IMR-90 (cell line): ENCODE measurements at regions not wholly inside any gene's neighbourhood (a gene's known extent, or its start where the extent isn't known, plus 50 kb on each side); places are given as distances from the start of the nearest gene placed in this dataset.

ENCODE experiments used
- ATAC-seq: fragments of 200-7000 bp; cut with Tn5 transposase; 2 replicates; pipeline ENCODE4 v1.9.1; 2020; ENCODE audit warnings: low read depth, mild to moderate bottlenecking, moderate library complexity
- BruUV-seq: library from RNA; stranded (reverse); fragments of 400-500 nt; replicated peaks from 2 replicates; lab custom pipeline; 2021; lab: Mats Ljungman, UMichigan
- CTCF ChIA-PET: fragments of 300-600 bp; formaldehyde crosslinking; extraction: SDS; loops from one replicate; lab custom pipeline; 2021; ENCODE audit warnings: antibody characterized with exemption; lab: Yijun Ruan, JAX
- POLR2A ChIA-PET: fragments of 300-600 bp; sonication (Branson Sonifier 250); formaldehyde crosslinking; loops from one replicate; lab custom pipeline; 2022; ENCODE audit warnings: antibody characterized with exemption; ENCODE audit not compliant: unreplicated experiment; lab: Charles Lee
- DNase-seq: peaks from one replicate; pipeline ENCODE4 v3.0.0; 2013
- H2AFZ ChIP-seq: replicated peaks from 2 replicates; pipeline ENCODE3; 2013; ENCODE audit warnings: low read length, mild to moderate bottlenecking; ENCODE audit not compliant: poor library complexity
- H2AK5ac ChIP-seq: 2 replicates; pipeline ENCODE4 v1.6.1; 2013; ENCODE audit warnings: low read depth, low read length, inconsistent platforms
- H2AK9ac ChIP-seq: replicated peaks from 2 replicates; pipeline ENCODE3; 2013; ENCODE audit warnings: mild to moderate bottlenecking, low read depth, low read length, moderate library complexity; ENCODE audit not compliant: poor library complexity
- H2BK120ac ChIP-seq: 2 replicates; pipeline ENCODE4 v1.6.1; 2013; ENCODE audit warnings: low read depth, low read length, inconsistent platforms
- H2BK15ac ChIP-seq: 3 replicates; pipeline ENCODE4 v1.6.1; 2013; ENCODE audit warnings: low read depth, low read length, inconsistent platforms
- H2BK20ac ChIP-seq: 2 replicates; pipeline ENCODE4 v1.6.1; 2013; ENCODE audit warnings: low read depth, mild to moderate bottlenecking, inconsistent platforms, low read length, moderate library complexity
- H2BK5ac ChIP-seq: 2 replicates; pipeline ENCODE4 v1.6.1; 2013; ENCODE audit warnings: mild to moderate bottlenecking, low read depth, low read length, inconsistent platforms; ENCODE audit not compliant: poor library complexity, severe bottlenecking
- H3K14ac ChIP-seq: replicated peaks from 2 replicates; pipeline ENCODE4 v1.6.1; 2013; ENCODE audit warnings: low read depth, low read length, inconsistent platforms
- H3K18ac ChIP-seq: 2 replicates; pipeline ENCODE4 v1.6.1; 2013; ENCODE audit warnings: low read depth, low read length, control low read depth
- H3K23ac ChIP-seq: 2 replicates; pipeline ENCODE4 v1.6.1; 2013; ENCODE audit warnings: low read depth, low read length, inconsistent platforms
- H3K27ac ChIP-seq: 2 replicates; pipeline ENCODE4 v1.5.1; 2013; ENCODE audit warnings: mild to moderate bottlenecking, control low read depth, low read length; ENCODE audit not compliant: insufficient read depth
- H3K27me3 ChIP-seq: 2 replicates; pipeline ENCODE4 v1.6.1; 2013; ENCODE audit warnings: low read length; ENCODE audit not compliant: control insufficient read depth, insufficient read depth
- H3K36me3 ChIP-seq: 2 replicates; pipeline ENCODE4 v1.6.1; 2013; ENCODE audit warnings: low read length, mixed read lengths; ENCODE audit not compliant: control insufficient read depth, insufficient read depth
- H3K4ac ChIP-seq: 2 replicates; pipeline ENCODE4 v1.6.1; 2013; ENCODE audit warnings: low read depth, low read length, inconsistent platforms
- H3K4me1 ChIP-seq: 2 replicates; pipeline ENCODE4 v1.6.1; 2013; ENCODE audit warnings: low read length, mixed read lengths; ENCODE audit not compliant: control insufficient read depth, insufficient read depth
- H3K4me2 ChIP-seq: 2 replicates; pipeline ENCODE4 v1.6.1; 2013; ENCODE audit warnings: low read depth, mild to moderate bottlenecking, control low read depth, low read length, moderate library complexity
- H3K4me3 ChIP-seq: 2 replicates; pipeline ENCODE4 v1.5.1; 2013; ENCODE audit warnings: low read depth, mild to moderate bottlenecking, control low read depth, low read length, moderate library complexity; ENCODE audit not compliant: insufficient read depth
- H3K56ac ChIP-seq: 2 replicates; pipeline ENCODE4 v1.6.1; 2013; ENCODE audit warnings: low read length, inconsistent platforms; ENCODE audit not compliant: insufficient read depth; ENCODE audit errors: extremely low read depth
- H3K79me1 ChIP-seq, 2 experiments: 2 replicates each; pipeline ENCODE4 v1.6.1; 2013; ENCODE audit warnings: low read length in 2 of 2, inconsistent platforms in 1 of 2, low read depth in 1 of 2
- H3K9ac ChIP-seq: 2 replicates; pipeline ENCODE4 v1.6.1; 2013; ENCODE audit warnings: low read depth, low read length, control low read depth
- H3K9me1 ChIP-seq: 2 replicates; pipeline ENCODE4 v1.6.1; 2013; ENCODE audit warnings: low read length, inconsistent platforms; ENCODE audit not compliant: insufficient read depth
- H3K9me3 ChIP-seq: 2 replicates; pipeline ENCODE4 v1.6.1; 2013; ENCODE audit warnings: low read length; ENCODE audit not compliant: control insufficient read depth, insufficient read depth
- H4K20me1 ChIP-seq: 2 replicates; pipeline ENCODE4 v1.6.1; 2013; ENCODE audit warnings: low read length, inconsistent platforms; ENCODE audit not compliant: insufficient read depth
- H4K5ac ChIP-seq: 2 replicates; pipeline ENCODE4 v1.6.1; 2013; ENCODE audit warnings: mild to moderate bottlenecking, low read depth, low read length, control low read depth
- H4K8ac ChIP-seq, 2 experiments: 2 replicates each; pipeline ENCODE4 v1.6.1; 2013; ENCODE audit warnings: low read depth in 2 of 2, low read length in 2 of 2, control low read depth in 1 of 2, inconsistent platforms in 1 of 2
- H4K91ac ChIP-seq: 2 replicates; pipeline ENCODE4 v1.6.1; 2013; ENCODE audit warnings: low read depth, low read length, inconsistent platforms; ENCODE audit not compliant: insufficient read depth
- BHLHE40 ChIP-seq: fragments of 150-350 bp; IDR thresholded peaks from 2 replicates; pipeline ENCODE4 v1.6.1; 2016; ENCODE audit warnings: mild to moderate bottlenecking, low read depth, low read length
- CEBPB ChIP-seq: IDR thresholded peaks from 2 replicates; pipeline ENCODE4 v1.6.1; 2012; ENCODE audit warnings: low read depth, low read length, improper control_type of control experiment
- CHD1 ChIP-seq: IDR thresholded peaks from 2 replicates; pipeline ENCODE4 v1.6.1; 2012; ENCODE audit warnings: low read depth, low read length, improper control_type of control experiment
- CTCF ChIP-seq: conservative IDR thresholded peaks from 2 replicates; pipeline ENCODE4 v1.5.1; 2012; ENCODE audit warnings: mild to moderate bottlenecking, low read depth, low read length, improper control_type of control experiment
- ELK1 ChIP-seq: fragments of 150-350 bp; IDR thresholded peaks from 2 replicates; pipeline ENCODE4 v1.6.1; 2016; ENCODE audit warnings: low read depth, mild to moderate bottlenecking, low read length, moderate library complexity, borderline replicate concordance
- FOS ChIP-seq: fragments of 150-350 bp; IDR thresholded peaks from 2 replicates; pipeline ENCODE4 v1.6.1; 2016; ENCODE audit warnings: low read depth, low read length
- MAFK ChIP-seq: IDR thresholded peaks from 2 replicates; pipeline ENCODE4 v1.6.1; 2012; ENCODE audit warnings: low read depth, low read length, improper control_type of control experiment
- MAZ ChIP-seq: IDR thresholded peaks from 2 replicates; pipeline ENCODE4 v1.6.1; 2012; ENCODE audit warnings: low read depth, mild to moderate bottlenecking, low read length, improper control_type of control experiment, moderate library complexity, borderline replicate concordance
- MXI1 ChIP-seq: IDR thresholded peaks from 2 replicates; pipeline ENCODE4 v1.6.1; 2012; ENCODE audit warnings: low read depth, mild to moderate bottlenecking, low read length, moderate library complexity, borderline replicate concordance
- NFE2L2 ChIP-seq: fragments of 150-350 bp; IDR thresholded peaks from 2 replicates; pipeline ENCODE4 v1.6.1; 2016; ENCODE audit warnings: low read depth, mild to moderate bottlenecking, low read length
- POLR2A ChIP-seq: IDR thresholded peaks from 2 replicates; pipeline ENCODE4 v1.6.1; 2012; ENCODE audit warnings: mild to moderate bottlenecking, low read depth, low read length
- RAD21 ChIP-seq: IDR thresholded peaks from 2 replicates; pipeline ENCODE4 v1.6.1; 2012; ENCODE audit warnings: low read length, improper control_type of control experiment
- RCOR1 ChIP-seq: IDR thresholded peaks from 2 replicates; pipeline ENCODE4 v1.6.1; 2012; ENCODE audit warnings: mild to moderate bottlenecking, low read length, improper control_type of control experiment; ENCODE audit not compliant: insufficient replicate concordance
- RFX5 ChIP-seq: IDR thresholded peaks from 2 replicates; pipeline ENCODE4 v1.8.0; 2012; ENCODE audit warnings: low read depth, mild to moderate bottlenecking, low read length, moderate library complexity
- SMC3 ChIP-seq: fragments of 150-350 bp; IDR thresholded peaks from 2 replicates; pipeline ENCODE4 v1.6.1; 2016; ENCODE audit warnings: low read depth, mild to moderate bottlenecking, antibody characterized with exemption, low read length, moderate library complexity
- USF2 ChIP-seq: fragments of 150-350 bp; IDR thresholded peaks from 2 replicates; pipeline ENCODE4 v1.6.1; 2017; ENCODE audit warnings: mild to moderate bottlenecking, antibody characterized with exemption, low read length, low read depth
- WGBS, 2 experiments: methylation state at CpG; one replicate each; pipeline versions ENCODE4 v1.1.5 to v1.1.7; 2013; ENCODE audit warnings: missing lambda C conversion rate in 2 of 2; ENCODE audit not compliant: insufficient read length in 1 of 2; ENCODE audit errors: extremely low coverage in 2 of 2; 5-methylcytosine and 5-hydroxymethylcytosine counted together
- dilution Hi-C: fragments of 300-500 bp; cut with HindIII; formaldehyde crosslinking; loops from one replicate; pipeline ENCODE4 v1.14.3; 2018; ENCODE audit warnings: low sequenced_read_pairs; ENCODE audit not compliant: unreplicated experiment
- in situ Hi-C: fragments of 300-500 bp; cut with MboI; formaldehyde crosslinking; loops from 3 replicates; pipeline ENCODE4 v1.14.3; 2019; ENCODE audit warnings: low sequenced_read_pairs, inconsistent platforms, mixed read lengths
- intact Hi-C: fragments of 100-400 bp; cut with micrococcal nuclease; formaldehyde crosslinking; loops from 2 replicates; pipeline ENCODE4 v1.10.0; 2022

GRCh38 chr12:98062464-98063245 lies 452.7 kb upstream of the TMPO start:
- no peak overlapping the region for H3K27ac ChIP-seq
- dilution Hi-C loops (no loop called here), intact Hi-C loops (loop anchor here (1.0 kb wide), 1 partner anchor 23 kb away; no protein-coding TSS in a partner anchor), in situ Hi-C loops (no loop called here)
- no peak overlapping the region for H2BK15ac ChIP-seq
- no peak overlapping the region for H2BK20ac ChIP-seq
- no peak overlapping the region for H2AK9ac ChIP-seq
- H4K20me1 ChIP-seq, result no peaks in the 10 kb centered on the region
- WGBS, 2 experiments, result 50% methylated on average over 2 of the region's 11 CpGs; no CpG with 5 or more reads in 1 of the 2 experiments
- H3K9ac ChIP-seq, result no peak overlapping the region
- no peak overlapping the region for H2AFZ ChIP-seq
- POLR2A ChIA-PET, result no interaction called here
- H2BK5ac ChIP-seq, result no peak overlapping the region
- no peak overlapping the region for H2BK120ac ChIP-seq
- no peak overlapping the region for H3K14ac ChIP-seq
- no peak for DNase-seq
- BruUV-seq, result no TSS peak
- no peak overlapping the region for H3K4me3 ChIP-seq
- no peak overlapping the region for H3K4me2 ChIP-seq
- H4K91ac ChIP-seq, result no peak overlapping the region
- CTCF ChIA-PET, result no interaction called here
- no peak overlapping the region for H4K8ac ChIP-seq
- no peak overlapping the region for H3K18ac ChIP-seq
- H3K9me1 ChIP-seq, result no peaks in the 10 kb centered on the region
- no peaks in the 10 kb centered on the region for H3K79me1 ChIP-seq
- no peak overlapping the region for H3K23ac ChIP-seq
- no peaks in the 10 kb centered on the region for H3K36me3 ChIP-seq
- H3K56ac ChIP-seq, result no peak overlapping the region
- peaks cover 4% of the 10 kb centered on the region; the same call in 1 of the 2 replicates for H3K9me3 ChIP-seq
- H2AK5ac ChIP-seq, result no peak overlapping the region
- H3K4me1 ChIP-seq, result no peaks in the 10 kb centered on the region
- H3K4ac ChIP-seq, result no peak overlapping the region
- TF ChIP-seq MAFK (no peak), RFX5 (no peak), SMC3 (no peak), MXI1 (no peak), CEBPB (no peak), RAD21 (no peak), POLR2A (no peak), MAZ (no peak), FOS (no peak), ELK1 (no peak), NFE2L2 (no peak), USF2 (no peak), CTCF (no peak), CHD1 (no peak), BHLHE40 (no peak), RCOR1 (no peak)
- H4K5ac ChIP-seq, result no peak overlapping the region
- no peaks in the 10 kb centered on the region for H3K27me3 ChIP-seq
- no peak for ATAC-seq
